HG02588 (cell line): ENCODE measurements at regions not wholly inside any gene's neighbourhood (a gene's known extent, or its start where the extent isn't known, plus 50 kb on each side); places are given as distances from the start of the nearest gene placed in this dataset.

Source experiments
- ATAC-seq: cut with Tn5 transposase; IDR thresholded peaks from one replicate; pipeline ENCODE4 v1.9.1; 2021; ENCODE audit warnings: mild to moderate bottlenecking, moderate library complexity; ENCODE audit not compliant: unreplicated experiment

DNA sequence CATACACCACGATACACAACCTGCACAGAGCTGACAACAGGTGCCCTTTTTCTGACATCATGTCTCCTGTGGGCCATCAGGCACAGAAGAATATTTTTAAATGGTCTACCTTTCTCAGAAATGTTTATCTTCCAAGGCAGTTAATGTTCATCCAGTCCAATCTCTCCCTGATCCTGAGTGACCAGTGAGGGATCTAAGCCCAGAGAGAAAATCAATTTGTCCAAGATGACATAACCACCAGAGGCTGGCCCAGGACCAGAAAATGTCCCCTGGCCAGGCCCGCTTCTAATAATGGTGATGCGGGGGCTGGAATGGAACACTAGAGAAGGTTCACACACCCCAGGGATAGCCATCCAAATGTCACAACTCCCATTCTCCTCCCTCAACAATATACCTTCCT, 357.9 kb upstream of the KIF2A start:
- ATAC-seq, result no peak

DNA sequence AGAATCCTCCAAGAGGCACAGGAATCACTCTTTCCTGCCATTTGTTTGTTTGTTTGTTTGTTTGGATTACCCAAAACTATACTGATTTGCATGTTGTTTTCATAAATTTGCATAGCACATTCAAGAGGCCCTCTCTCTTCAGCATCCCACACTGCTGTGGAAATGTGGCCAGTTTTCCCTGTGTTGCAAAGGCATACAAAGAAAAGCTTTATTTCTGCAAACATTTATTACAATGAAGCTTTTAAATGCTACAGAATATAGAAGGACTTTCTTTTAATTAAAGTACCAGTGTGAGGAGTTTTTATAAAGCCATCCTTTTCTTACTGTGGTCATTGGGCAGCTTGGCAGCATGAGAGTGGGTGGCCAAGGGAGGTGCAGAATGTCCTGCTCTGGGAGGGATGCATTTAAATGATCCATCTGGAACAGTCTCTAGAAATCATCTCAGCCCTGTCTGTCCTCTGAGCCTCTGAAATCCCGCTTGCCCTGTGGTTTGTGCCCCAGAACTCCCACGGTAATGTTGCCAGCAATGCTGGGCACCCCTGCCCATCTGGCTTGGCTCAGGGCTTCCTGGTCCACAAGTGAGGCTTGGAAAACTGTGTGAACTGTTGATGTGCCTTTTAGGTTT, 356.8 kb upstream of the KIF2A start:
- ATAC-seq, result no peak

DNA sequence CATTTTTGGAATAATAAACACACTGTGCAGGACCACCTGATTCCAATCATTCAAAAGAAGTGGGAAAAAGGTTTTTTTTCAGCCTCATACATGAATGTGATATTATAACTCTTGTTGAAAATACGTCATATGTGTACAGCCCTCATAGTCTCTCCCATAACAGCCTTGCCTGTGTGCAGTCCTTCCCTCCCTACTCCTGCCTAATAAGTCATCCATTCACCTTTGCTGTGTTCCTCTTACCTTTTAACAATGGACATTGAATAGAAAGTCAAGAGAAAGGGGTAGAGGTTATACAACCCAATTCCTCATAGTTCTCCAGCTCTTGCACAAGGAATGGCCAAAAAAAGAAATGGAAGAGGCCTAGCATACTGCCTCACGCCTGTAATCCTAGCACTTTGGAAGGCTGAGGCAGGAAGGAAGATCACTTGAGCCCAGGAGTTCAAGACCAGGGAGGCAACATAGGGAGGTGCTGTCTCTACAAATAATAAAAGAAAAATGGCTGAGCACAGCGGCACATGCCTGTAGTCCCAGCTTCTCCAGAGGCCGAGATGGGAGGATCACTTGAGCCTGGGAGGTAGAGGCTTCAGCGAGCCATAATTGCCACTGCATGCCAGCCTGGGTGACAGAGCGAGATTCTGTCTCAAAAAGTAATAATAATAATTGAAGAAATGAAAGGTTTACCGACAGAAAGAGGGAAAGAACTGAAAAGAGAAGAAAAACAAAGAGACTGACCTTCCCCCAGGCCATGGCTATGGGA, 356.1 kb upstream of the KIF2A start:
- ATAC-seq, result no peak

DNA sequence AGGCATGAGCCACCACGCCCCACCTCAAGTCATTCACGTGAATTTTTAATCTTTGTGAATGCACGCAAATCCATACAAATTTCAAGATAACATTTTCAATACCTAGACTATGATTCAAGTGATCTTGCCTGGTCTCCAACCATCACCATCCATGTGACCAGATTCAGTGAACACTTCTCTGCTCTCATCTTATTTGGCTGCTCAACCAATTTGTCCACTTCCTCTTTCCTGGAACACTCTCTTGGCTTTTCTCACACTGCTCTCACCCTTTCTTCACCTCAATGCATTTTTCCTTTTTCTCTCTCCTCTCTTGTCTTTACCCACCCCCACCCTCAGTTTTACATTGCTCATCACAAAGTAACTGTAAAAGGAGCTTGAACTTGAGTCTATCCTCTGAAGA, 354.7 kb upstream of the KIF2A start:
- no peak for ATAC-seq

DNA sequence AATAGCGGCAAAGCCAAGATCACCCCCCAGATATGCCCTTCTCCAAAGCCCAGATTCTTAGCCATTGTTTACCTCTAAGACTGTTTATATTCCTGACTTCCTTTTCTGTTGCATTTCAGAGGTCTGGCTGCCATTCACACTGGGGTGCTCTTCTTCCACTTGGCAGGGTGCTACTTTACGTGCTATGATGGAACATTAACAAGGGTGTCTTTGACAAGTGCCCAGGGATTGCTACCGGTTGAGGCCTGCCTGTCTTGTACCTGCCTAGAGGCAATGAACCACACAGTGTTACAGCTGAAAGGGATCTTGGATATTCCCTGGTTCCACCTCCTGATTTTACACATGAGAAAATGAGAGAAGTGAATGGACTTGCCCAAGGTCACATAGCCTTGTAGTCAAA, 352.1 kb upstream of the KIF2A start:
- no peak for ATAC-seq

DNA sequence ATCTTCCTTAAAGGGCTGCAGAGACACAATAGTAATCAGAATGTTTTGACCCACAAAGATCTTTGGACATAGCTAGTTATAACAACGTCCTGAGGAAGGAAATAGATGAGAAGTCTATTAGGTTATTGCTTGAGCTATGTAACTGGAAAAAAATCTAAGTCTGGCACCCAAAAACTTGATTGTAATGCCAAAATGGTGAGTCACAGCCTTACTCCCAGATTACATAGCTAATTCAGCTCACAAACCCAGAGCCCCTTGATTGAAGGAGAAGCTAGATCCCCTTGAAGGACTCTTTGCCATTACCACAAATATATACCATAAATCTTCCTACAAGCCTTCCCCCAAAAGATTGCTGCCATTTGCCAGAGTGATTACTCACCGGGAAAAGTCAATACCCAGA, 341.8 kb upstream of the KIF2A start:
- no peak for ATAC-seq

DNA sequence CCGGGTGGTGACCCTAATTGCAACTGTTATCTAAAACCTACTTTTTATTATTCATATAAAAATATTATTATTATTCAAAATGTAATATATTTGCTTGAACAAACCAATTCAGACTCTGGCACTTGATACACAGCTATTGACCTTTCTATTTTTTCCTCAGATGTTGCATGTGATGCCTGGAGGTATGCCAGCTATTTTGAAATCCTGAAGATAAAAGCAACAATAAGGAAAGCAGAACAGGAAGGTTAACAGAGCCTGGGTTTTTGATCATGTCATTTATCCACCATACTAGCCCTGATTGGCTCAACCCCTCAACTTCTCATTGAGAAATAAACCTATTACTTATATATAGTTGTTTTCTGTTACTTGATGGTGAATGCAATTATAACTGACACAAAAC, 340.9 kb upstream of the KIF2A start:
- ATAC-seq, result no peak

DNA sequence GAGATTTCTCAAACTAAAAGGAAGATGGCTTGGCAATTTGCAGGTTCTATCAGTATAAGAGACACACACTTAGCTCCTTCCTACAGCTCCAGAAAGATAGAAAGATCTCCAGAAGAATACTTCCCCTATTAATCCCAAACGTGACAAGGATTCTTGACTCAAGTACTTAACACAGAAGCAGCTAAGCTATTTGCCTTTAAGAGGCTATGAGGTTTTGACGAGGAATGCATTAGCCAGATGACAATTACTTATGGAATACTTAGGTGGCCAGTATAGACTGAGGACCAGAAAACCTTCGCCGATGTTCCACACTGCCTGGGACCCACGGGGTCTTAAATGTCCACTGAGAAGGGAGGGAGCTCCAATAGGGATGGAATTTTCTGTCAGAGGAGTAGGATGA, 340.5 kb upstream of the KIF2A start:
- ATAC-seq, result no peak

DNA sequence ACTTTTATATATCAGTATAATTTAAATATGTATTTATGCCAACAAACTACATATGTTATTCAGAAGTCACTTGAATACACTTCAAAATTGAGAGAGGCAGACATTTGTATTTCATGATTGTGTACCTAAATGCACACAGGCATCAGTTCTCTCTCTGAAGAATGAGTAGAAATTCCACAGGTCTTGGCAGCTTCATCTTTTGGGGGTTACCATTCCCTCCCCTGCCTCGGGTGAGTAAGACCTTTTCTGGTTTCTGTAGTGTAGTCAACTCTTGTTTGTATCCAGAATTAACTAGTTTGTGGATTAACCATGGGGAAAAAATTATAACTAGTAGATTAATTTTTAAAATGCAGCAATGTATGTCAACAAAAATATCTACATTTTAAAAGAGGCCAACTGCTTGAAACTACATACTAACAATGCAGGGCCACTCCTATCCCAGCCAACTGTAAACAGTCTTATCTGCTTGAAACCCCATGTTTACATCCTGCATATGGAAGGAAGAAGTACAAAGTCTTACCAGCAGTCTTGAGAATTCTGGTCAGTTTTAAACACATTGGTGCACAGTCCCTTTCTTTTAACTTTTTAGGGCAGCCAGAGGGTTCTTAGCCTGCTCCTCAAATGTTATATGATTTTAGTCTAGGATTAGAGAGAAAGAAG, 339.6 kb upstream of the KIF2A start:
- ATAC-seq, result no peak

DNA sequence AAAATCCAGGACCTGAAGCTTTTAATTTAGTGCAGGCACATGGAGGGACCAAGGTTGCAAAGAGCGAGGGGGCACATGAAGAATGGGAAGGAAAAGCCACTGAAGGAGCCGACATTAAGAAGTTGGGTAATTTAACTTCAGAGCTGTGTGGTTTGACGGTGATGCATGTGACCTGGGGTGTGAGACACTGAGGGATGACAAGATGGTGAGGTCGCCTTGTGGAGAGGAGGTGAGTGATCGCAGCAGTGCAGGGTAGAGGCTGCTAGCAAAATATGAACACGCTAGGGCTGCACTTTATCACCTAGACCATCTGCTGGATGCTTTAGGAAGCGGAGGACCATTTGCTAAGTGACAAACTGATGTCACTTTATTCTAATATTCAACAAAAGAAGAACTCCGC, 339.0 kb upstream of the KIF2A start:
- no peak for ATAC-seq

DNA sequence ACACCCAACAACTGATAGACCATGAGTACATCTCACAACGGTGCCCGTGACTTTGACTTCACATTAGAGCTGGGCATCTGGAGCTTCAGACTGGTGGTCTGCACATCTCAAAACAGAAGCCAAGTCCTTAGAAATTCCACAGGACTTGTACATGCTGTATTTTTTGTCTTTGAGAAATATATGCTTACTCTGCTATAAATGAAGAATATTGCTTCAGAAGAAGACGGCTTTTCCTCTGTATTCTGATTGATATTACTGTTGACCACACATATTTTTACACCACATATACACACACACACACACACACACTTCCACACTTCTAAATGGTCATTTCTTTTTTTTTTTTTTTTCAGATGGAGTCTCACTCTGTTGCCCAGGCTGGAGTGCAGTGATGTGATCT, 338.3 kb upstream of the KIF2A start:
- no peak for ATAC-seq

DNA sequence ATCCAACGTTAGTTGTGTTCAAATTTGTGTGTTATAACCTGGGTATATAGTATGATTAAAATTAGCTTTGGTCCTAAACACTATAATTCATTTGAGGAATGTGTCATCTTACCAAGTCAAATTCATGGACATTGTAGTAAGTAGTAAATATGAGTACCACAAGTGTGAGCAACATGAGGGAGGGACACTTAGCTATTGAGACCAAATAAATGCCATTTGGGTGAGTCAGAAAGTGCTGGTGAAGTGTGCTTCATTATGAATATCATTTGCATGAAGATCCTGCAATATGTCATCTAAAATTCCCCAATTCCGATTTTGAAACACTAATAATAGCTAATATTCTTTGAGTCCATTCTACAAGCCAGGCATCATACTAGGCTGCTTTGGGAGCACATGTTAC, 336.7 kb upstream of the KIF2A start:
- no peak for ATAC-seq

DNA sequence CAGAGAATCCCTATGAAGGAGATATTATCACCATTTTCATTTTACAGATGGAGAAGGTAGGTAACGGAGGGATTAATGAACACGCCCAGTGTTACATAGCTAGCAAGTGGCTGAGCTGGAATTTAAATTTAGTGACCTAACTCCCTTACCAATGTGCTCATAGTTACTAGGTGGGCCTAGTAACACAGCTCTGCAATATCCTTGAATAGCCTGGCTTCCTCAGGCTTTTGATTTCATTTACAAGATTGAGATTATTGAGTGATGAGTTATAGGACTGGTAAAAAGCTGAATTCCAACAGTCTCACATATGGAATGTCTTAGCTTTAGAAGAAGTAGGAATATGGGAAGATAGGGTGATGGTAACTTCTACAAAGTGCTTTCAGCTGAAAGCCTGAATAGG, 336.3 kb upstream of the KIF2A start:
- ATAC-seq, result no peak

DNA sequence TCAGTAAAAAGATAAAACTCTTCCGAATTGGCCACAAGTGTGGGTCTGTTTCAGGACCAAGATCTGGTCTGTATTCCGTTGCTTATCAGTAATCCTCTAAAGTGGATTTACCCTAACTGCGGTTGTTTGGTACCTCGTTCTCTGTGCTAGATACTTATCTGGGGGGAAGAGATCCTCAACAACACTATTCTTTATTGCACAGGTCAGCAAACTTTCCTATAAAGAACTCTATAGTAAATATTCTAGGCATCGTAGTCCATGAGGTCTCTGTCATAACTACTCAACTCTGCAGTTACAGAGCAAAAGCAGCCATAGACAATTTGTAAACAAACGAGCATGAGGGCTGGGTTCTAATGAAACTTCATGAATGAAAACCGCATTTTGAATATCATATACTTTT, 335.8 kb upstream of the KIF2A start:
- no peak for ATAC-seq

DNA sequence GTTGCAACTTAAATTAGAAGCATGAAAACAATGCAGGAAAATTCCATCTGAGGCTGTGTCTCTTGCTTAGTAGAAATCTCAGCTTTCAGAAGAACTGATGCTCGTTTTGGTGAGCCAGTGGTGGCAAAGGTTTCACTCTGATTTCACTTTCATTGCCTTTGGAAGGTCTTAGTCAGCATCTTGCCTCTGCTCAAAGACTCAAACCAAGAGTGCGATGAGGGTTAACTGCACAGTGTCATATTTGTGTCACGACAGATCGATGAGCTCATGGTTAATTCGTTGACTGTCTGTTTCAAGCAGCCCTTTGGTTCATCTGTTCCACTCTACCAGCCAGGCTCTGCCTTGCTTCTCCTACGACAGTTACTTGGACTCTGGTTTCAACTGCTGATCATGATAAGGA, 331.3 kb upstream of the KIF2A start:
- ATAC-seq, result no peak

DNA sequence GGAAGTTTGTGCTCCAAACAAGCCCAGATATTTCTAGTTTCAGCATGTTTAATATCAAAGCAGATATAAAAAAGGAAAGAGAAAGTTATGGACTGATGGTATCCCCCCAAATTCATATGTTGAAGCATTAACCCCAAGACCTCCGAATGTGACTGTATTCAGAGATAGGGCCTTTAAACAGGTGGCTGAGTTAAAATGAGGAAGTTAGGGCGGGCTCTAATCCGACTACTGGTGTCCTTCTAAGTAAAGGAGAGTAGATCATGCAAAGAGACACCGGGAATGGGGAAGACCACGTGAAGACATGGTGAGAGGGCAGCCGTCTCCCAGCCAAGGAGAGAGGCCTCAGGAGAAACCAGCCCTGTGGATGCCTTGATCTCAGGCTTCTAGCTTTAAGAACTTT, 324.1 kb upstream of the KIF2A start:
- ATAC-seq, result no peak

DNA sequence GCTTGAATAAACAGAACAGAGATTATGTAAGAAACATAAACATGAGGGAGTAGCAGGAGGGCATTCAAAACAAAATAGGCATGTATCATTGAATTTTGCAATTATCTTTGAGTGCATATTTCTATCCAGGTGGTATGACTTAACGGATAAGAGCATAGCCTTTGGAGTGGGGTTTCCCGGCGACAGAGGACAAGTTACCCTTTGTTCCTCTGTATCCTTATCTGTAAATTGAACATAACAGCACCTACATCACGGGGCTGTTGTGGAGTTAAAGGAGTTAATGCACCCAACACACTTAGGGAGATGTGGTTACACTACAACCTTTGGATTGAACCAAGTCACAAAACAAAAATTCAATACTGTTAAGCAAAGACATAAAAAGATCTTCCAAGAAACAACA, 314.6 kb upstream of the KIF2A start:
- no peak for ATAC-seq

DNA sequence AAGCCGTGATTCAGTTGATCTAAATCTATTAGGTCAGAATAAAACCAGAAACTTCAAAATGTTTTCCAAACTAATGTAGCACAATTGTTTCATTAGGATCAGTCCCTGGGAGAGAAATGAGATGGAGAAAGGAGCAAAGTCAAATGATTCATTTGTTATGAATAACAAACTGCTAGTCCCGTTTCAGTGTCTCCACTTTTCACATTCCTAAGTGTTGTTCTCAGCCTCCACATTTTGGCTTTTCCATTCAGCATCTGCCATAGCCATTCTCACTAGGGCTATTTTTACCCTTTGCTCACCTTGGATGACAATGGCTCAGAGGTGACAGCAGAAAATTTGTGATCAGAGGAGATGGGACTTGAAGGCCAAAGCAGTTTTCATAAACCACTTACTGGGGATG, 314.1 kb upstream of the KIF2A start:
- ATAC-seq, result no peak

DNA sequence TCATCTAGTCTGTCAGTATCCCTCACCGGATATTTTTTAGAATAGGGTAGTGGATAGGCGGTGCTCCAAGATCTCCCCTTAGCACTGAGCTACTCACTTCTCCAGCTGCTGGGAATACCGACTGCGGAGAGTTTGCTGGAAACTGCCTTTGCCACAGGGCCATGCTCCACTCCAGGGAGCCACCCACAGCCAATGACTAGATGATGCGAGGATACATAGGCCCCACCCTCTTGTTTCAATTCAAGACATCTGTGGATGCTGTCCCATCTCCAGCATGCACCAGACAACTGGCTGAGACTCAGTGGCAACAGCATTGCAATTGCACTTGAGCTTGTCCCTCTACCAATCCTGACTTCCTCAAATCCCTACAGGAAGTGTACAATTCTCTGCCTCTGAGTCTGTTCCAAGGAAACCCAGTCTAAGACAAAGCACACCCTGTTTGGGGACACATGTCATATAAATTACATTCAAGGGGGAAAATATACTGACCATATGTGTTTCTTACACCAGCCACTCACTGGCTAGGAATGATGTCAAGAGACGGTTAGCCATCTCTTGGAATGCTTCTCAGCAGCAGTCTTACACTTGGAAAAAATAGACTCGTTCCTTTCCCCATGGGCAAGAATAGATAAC, 312.6 kb upstream of the KIF2A start:
- ATAC-seq, result no peak

DNA sequence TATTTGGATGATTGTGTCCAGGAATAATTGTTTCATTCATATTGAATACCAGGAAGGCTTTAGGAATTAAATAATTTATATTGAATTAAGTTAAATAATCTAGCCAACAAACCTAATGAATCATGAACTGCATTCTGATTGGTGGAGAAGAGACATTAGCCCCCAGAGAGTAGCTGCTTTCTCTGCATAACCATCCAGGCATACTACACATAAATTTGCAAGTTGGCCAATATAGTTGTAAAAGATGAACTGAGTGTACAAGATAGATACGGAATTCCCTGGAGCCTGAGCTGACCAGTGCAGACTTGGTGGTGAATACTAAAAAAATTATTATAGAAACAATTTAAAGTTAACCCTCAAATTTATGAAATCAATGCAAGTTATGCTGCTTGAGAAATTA, 311.8 kb upstream of the KIF2A start:
- ATAC-seq, result no peak

DNA sequence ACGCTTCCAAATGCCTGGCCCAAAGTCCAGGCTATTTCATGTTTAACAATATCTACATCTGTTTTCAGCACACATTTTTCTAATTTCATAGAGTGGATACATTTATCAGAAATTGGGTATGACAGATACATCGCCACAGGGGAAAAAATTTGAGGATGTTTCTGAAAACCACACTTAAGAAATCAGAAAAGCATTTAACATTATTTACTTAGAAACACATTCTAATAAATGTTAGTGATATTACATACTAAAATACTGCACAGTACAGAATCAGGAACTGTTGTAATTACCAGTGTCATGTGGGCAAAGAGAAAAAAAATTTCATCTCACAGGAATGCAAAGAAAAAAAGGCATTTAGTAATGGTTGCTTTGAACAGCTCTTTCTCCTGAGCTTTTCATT, 310.5 kb upstream of the KIF2A start:
- ATAC-seq, result no peak

DNA sequence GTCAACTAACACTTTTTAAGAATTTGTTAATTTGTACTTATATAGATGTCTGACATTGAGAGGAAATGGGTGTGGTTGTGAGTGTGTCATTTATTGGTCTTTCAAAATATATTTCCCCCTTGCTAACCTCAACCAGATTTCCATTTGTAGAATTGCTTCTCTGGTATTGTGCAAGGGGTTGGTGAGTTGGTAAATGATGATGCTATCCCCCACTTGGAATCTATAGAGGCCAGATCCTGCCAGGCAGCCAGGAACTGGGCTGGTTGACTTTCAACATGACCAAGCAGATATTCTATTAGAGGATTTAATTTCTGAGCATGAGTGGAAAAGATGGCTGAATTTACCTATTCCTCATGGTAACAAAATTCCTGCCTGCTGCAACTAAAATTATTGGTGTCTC, 306.6 kb upstream of the KIF2A start:
- ATAC-seq, result no peak
